Mesodermal cell (in vitro differentiated cells): ENCODE measurements at regions not wholly inside any gene's neighbourhood (a gene's known extent, or its start where the extent isn't known, plus 50 kb on each side); places are given as distances from the start of the nearest gene placed in this dataset.
A peak's percentile ranks its signal among the peaks of the same experiment; 100 is the strongest.
"Not testable (repeated sequence)": the region's sequence is repeated elsewhere in the genome, so short reads cannot be mapped to it uniquely, and the experiment has no call there.

Experiments
- H3K27ac ChIP-seq: 2 replicates; pipeline ENCODE4 v1.7.0; 2013; ENCODE audit warnings: mild to moderate bottlenecking, low read depth, low read length, moderate library complexity; ENCODE audit not compliant: severe bottlenecking
- H3K36me3 ChIP-seq: 2 replicates; pipeline ENCODE4 v1.7.1; 2013; ENCODE audit warnings: mild to moderate bottlenecking, low read length, moderate library complexity; ENCODE audit not compliant: control insufficient read depth, insufficient read depth
- H3K4me1 ChIP-seq: one replicate; pipeline ENCODE4 v1.7.1; 2013; ENCODE audit warnings: mild to moderate bottlenecking, low read length; ENCODE audit not compliant: insufficient read depth, control insufficient read depth, poor library complexity, severe bottlenecking
- H3K4me3 ChIP-seq: 2 replicates; pipeline ENCODE4 v1.7.0; 2013; ENCODE audit warnings: low read length, control low read depth, mild to moderate bottlenecking; ENCODE audit not compliant: insufficient read depth, poor library complexity, severe bottlenecking; ENCODE audit errors: extremely low read depth
- H3K9me3 ChIP-seq: 2 replicates; pipeline ENCODE4 v1.7.1; 2013; ENCODE audit warnings: mild to moderate bottlenecking, low read length, moderate library complexity; ENCODE audit not compliant: control insufficient read depth
- WGBS, 2 experiments: methylation state at CpG; one replicate each; pipeline ENCODE4 v1.1.5; 2013; ENCODE audit warnings: missing lambda C conversion rate in 2 of 2; ENCODE audit not compliant: insufficient coverage in 2 of 2; 5-methylcytosine and 5-hydroxymethylcytosine counted together

DNA sequence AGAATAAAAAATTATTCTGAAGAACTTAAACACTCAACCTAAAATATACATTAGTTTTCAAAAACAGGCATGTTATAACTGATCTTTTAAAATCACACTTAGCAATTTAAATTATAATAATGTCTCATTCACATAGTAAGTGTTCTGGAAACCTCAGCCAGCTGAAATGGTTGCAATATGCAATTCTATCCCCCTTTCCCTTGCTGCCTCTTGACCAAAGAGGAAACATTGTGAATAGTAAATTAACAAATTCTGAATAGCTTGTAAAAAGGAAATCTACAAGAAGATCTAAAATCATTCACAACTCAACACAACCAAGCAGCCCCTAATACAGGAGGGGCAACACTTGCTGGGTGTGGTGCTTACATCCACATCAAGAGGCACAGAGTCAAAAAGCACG is 431.9 kb downstream of the BCAT1 start:
- no peak overlapping the region for H3K27ac ChIP-seq
- peaks cover 8% of the 10 kb centered on the region for H3K9me3 ChIP-seq
- 90% methylated on average over 1 of the region's 1 CpG; no CpG with 5 or more reads in 1 of the 2 experiments for WGBS, 2 experiments
- no peaks in the 10 kb centered on the region for H3K36me3 ChIP-seq
- no peaks in the 10 kb centered on the region for H3K4me1 ChIP-seq
- no peak overlapping the region for H3K4me3 ChIP-seq

DNA sequence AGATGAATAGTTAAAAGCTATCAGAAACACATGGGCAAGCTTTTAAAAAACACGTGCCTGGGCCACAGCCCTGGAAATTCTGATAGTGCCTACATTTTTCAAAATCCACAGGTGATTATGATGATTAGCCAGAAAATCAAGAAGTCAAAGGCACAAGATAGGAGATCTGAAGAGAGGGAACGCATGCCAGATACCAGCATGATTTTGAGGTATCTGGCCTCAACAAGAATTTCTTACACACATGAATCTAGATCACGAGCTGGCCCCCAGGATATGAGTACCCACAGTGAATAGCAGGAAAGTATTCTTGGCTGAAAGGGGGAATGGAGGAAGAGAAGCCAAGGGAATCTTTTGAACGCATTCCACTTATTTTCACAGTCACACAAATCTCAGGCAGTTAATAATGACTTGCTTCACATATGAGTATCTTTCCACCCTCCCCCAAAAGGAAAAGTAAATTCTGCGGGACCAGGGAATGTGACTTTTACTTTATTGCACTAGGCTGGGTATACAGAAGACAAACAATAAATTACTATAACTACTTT is 438.2 kb downstream of the BCAT1 start:
- no peak overlapping the region for H3K27ac ChIP-seq
- no peaks in the 10 kb centered on the region for H3K4me1 ChIP-seq
- no peaks in the 10 kb centered on the region for H3K9me3 ChIP-seq
- no peak overlapping the region for H3K4me3 ChIP-seq
- WGBS, 2 experiments, result 90 to 100% methylated on average over 1 to 2 of the region's 5 CpGs
- H3K36me3 ChIP-seq, result no peaks in the 10 kb centered on the region

DNA sequence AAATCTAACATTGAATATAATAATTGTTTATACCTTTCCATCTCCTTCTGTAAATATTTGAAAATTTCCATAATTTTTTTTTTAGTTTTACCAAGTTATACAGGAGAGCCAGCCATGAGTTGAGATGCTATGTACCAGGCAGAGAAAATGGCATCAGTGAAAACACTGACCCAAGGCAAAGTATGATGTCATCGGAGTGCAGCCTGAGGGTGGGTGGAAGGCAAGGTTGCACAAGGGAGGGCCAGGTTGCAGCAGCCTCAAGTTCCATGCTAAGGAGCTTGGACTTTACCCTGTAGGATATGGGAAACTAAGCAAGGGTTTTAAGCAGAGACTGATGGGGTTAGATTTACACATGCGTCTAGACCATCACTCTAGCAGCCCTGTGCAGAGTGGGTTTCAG is 441.1 kb downstream of the BCAT1 start:
- Histone ChIP-seq H3K9me3 (no peaks in the 10 kb centered on the region), H3K36me3 (no peaks in the 10 kb centered on the region), H3K4me1 (no peaks in the 10 kb centered on the region), H3K27ac (no peak overlapping the region), H3K4me3 (no peak overlapping the region)
- WGBS, 2 experiments, result 96 to 100% methylated on average over 2 of the region's 2 CpGs

DNA sequence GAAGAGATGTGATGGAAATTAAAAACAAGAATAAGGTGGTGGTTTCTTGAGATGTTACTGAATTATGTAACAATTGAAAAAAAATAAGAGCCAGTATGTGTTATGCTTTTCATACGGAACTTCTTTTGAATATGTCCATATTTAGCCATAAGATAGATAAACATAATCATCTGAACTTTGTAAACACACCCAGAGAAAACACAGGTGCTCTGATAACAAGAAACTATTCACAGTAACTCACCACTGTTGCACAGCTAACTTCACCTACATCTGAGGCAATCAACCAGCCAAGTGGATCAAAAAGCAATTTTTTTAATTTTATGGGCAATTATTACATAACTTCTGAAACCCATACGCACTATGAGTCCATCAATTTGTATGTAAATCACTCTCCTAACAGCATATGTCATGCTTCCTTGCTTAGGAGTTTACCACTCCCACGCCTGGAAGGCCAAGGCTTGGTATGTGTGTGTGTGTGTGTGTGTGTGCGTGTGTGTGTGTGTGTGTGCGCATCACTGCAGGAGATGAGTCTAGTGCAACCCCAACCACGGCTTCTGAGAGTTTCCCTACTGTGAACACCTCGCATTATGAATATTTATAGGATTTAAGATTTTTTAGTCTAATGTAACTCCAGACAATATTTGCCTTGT is 443.4 kb downstream of the BCAT1 start:
- peaks cover 8% of the 10 kb centered on the region for H3K4me1 ChIP-seq
- H3K36me3 ChIP-seq, result no peaks in the 10 kb centered on the region
- WGBS, 2 experiments, result 60% methylated on average over 1 of the region's 7 CpGs; no CpG with 5 or more reads in 1 of the 2 experiments
- H3K9me3 ChIP-seq, result no peaks in the 10 kb centered on the region
- no peak overlapping the region for H3K4me3 ChIP-seq
- no peak overlapping the region for H3K27ac ChIP-seq

DNA sequence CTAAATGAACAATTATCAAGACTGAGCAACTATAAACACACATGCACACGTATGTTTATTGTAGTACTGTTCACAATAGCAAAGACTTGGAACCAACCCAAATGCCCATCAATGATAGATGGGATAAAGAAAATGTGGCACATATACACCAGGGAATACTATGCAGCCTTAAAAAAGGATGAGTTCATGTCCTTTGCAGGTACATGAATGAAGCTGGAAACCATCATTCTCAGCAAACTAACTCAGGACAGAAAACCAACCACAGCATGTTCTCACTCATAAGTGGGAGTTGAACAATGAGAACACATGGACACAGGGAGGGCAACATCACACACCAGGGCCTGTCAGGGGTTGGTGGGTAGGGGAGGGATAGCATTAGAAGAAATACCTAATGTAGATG is 445.4 kb downstream of the BCAT1 start:
- not testable (repeated sequence) for H3K9me3 ChIP-seq, H3K27ac ChIP-seq, H3K36me3 ChIP-seq, H3K4me3 ChIP-seq
- peaks cover 12% of the 10 kb centered on the region for H3K4me1 ChIP-seq
- WGBS, 2 experiments, result 100% methylated on average over 1 of the region's 1 CpG; no CpG with 5 or more reads in 1 of the 2 experiments

DNA sequence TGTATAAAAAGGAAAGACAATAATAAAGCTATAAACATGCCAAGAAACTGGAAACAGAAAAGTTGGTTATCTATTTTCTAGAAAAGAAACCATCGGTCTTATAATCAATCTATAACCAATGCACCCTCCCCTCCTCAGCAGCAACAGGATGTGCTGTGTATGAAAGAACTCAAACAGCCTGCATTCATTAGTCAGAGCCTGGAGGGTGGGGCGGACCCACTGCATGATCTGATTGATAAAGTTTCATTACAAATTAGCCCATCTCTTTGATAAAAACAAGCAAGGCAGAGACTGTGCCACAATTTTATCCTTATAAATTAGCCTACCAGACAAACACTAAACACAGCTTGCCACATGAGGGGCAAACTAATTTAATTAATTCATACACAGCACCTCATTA is 448.1 kb downstream of the BCAT1 start:
- no peaks in the 10 kb centered on the region for H3K9me3 ChIP-seq
- H3K4me1 ChIP-seq, result peaks cover 12% of the 10 kb centered on the region
- no peaks in the 10 kb centered on the region for H3K36me3 ChIP-seq
- no peak overlapping the region for H3K4me3 ChIP-seq
- WGBS, 2 experiments, result 33 to 71% methylated on average over 1 of the region's 2 CpGs
- peak overlapping the region; percentile 31 for H3K27ac ChIP-seq

DNA sequence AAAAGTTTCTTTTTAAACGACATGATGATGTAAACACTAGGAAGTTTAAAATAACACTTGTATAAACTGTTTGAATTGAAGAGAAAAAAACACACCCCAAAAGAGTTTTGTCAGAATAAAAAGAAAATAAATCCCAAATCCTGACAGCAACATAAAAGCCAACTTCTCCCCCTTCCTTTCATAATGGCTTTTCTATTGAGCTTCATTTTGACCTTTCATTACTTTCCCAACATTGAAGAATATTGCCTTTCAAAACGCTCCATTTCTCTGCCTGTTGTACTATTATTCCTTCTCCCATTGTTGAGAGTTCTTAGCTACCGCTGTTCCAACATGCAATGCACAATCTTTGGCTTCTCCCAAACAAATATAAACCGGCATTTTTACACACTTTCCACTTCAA is 448.5 kb downstream of the BCAT1 start:
- Histone ChIP-seq H3K9me3 (no peaks in the 10 kb centered on the region), H3K36me3 (no peaks in the 10 kb centered on the region), H3K27ac (peak overlapping the region; percentile 31), H3K4me1 (peaks cover 12% of the 10 kb centered on the region), H3K4me3 (no peak overlapping the region)
- 67 to 80% methylated on average over 1 to 2 of the region's 4 CpGs for WGBS, 2 experiments

DNA sequence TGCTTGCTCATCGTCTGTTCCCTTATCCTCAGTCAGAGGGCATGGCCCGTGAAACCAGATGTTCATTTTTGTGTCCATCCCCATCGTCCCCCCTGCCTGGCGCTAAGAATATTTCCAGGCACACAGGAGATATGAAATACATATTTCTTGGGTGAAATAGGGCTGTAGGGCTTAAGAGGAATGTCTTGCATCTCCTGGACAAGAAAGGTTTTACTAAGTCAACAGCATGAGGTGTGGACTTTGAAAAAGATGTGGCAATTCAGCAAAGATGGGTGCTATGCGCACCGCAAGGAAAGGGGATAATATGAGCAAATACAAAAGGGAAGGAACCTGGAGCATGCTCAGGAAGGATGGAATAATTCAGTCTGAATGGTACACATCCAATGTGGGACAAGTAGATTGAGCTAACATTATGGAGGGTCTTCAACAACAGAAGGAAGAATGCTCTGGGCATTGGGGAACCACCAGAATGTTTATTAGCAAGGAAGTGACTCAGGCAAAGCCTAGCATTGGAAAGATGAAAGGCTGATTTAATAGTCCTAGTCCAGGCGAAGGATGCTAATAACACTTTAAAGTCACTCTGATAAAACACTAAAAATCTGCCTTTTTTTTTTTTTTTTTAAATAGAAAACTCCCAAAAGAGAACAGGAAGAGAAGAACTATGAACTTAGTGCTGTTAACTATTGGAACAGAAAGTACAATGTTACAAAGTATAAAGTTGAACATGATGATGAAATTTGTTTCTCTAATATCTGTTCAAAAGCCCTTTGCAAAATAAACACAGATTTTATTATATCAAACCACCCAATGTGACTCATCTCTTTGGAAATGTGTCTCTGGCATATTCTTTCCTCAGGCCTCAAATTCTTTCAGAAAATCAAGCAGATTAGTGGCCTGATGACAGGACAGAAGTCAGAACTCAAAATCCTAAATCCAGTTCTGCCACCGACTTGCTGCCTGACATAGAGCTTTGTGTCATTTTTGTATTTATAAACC is 449.5 kb downstream of the BCAT1 start:
- WGBS, 2 experiments, result 97 to 99% methylated on average over 3 to 6 of the region's 8 CpGs
- Histone ChIP-seq H3K9me3 (no peaks in the 10 kb centered on the region), H3K36me3 (no peaks in the 10 kb centered on the region), H3K4me3 (no peak overlapping the region), H3K4me1 (peaks cover 12% of the 10 kb centered on the region), H3K27ac (peak overlapping the region; percentile 31)

DNA sequence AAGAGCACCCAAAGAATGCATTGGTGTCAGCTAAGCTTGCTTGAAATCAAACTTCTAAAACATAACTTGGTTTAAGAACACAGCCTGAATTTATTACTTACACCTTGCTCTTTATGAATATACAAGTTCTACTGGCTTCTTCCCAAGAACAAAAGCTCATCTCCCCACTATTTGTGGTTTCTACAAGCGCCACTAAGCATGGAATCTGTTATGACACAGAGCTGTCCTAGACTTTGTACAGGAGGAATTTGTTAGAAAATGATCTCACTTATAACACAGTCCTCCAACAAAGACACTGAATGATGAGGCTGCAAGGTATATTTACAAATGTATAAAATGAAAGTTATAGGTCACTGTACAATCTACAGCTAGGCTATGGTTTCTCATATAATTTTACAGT is 452.1 kb downstream of the BCAT1 start:
- WGBS, 2 experiments, result no CpG with 5 or more reads among the region's 1 CpG
- H3K4me3 ChIP-seq, result no peak overlapping the region
- no peaks in the 10 kb centered on the region for H3K36me3 ChIP-seq
- H3K9me3 ChIP-seq, result no peaks in the 10 kb centered on the region
- H3K27ac ChIP-seq, result no peak overlapping the region
- peaks cover 12% of the 10 kb centered on the region for H3K4me1 ChIP-seq

DNA sequence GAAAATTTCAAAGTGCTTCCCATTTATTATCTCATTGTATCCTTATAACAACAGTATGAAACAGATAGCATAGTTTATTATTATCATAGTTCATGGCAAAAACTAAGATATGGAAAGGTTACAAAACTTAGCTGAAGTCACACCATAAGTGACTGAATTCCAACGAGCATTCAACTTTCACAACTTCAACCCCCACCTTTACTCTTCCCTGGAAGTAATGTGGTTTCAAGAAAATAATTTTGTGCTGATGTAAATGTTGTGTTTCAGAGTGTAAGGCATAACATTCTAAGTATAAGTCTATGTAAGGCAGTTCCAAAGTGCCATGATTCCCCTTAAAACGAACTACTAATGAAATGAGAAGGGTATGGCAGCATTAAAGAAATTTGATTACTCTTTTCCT is 454.5 kb downstream of the BCAT1 start:
- Histone ChIP-seq H3K27ac (no peak overlapping the region), H3K4me3 (no peak overlapping the region), H3K4me1 (peaks cover 2% of the 10 kb centered on the region), H3K9me3 (no peaks in the 10 kb centered on the region), H3K36me3 (no peaks in the 10 kb centered on the region)
- WGBS, 2 experiments, result no CpG with 5 or more reads among the region's 2 CpGs
